Astrocyte (in vitro differentiated cells and primary cell): ENCODE measurements at regions not wholly inside any gene's neighbourhood (a gene's known extent, or its start where the extent isn't known, plus 50 kb on each side); places are given as distances from the start of the nearest gene placed in this dataset.

Source experiments
- EZH2 ChIP-seq: IDR thresholded peaks from 2 replicates; pipeline ENCODE4 v1.6.1; 2012; ENCODE audit warnings: mild to moderate bottlenecking, low read length, inconsistent platforms; ENCODE audit not compliant: insufficient read depth
- TF ChIP-seq, protein P1 (sequence below): IDR thresholded peaks from 2 replicates; pipeline ENCODE4 v1.5.1; 2011; ENCODE audit warnings: low read depth, mild to moderate bottlenecking, inconsistent platforms, low read length, moderate library complexity; ENCODE audit not compliant: insufficient read depth

DNA sequence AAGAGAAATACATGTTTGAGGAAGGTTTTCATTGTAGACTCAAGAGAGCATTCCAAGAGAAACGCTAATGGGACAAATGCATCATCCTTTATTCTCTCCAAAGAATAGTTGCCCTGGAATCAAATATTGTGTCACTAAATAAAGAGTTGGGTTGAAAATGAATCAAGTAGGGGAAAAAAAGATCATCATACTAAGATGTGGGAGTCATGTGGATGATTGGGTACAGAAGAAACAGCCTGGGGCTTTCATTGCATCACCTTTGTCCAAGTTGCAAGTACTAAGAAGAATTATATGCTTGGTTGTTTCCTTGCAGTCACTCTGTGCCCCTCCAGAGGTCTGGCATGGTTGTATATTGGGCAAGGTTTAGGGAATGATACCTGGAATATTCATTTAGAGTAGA lies 658.9 kb downstream of the TOX3 start:
- TF ChIP-seq, protein P1, sequence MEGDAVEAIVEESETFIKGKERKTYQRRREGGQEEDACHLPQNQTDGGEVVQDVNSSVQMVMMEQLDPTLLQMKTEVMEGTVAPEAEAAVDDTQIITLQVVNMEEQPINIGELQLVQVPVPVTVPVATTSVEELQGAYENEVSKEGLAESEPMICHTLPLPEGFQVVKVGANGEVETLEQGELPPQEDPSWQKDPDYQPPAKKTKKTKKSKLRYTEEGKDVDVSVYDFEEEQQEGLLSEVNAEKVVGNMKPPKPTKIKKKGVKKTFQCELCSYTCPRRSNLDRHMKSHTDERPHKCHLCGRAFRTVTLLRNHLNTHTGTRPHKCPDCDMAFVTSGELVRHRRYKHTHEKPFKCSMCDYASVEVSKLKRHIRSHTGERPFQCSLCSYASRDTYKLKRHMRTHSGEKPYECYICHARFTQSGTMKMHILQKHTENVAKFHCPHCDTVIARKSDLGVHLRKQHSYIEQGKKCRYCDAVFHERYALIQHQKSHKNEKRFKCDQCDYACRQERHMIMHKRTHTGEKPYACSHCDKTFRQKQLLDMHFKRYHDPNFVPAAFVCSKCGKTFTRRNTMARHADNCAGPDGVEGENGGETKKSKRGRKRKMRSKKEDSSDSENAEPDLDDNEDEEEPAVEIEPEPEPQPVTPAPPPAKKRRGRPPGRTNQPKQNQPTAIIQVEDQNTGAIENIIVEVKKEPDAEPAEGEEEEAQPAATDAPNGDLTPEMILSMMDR = no peak
- TF ChIP-seq EZH2 = no peak
